ENCODE measurements at regions not wholly inside any gene's neighbourhood (a gene's known extent, or its start where the extent isn't known, plus 50 kb on each side); places are given as distances from the start of the nearest gene placed in this dataset.

GRCh38 chr20:10943686-10944265, 270.0 kb upstream of the JAG1 start:
- no peak for DNase-seq (ENCODE audit: low read depth in 1 of 2, low spot score in 2 of 2)
- Histone ChIP-seq H2BK5ac (ENCODE audit: low read depth, low read length) (no peak overlapping the region), H2AK5ac (ENCODE audit: low read depth, low read length) (no peak overlapping the region), H3K27ac (ENCODE audit: low read depth, low read length) (no peak overlapping the region), H3K23ac (ENCODE audit: insufficient read length) (no peak overlapping the region), H3K18ac (ENCODE audit: extremely low read depth, low read length) (no peak overlapping the region), H4K5ac (ENCODE audit: insufficient read length, low read depth, low read length) (no peak overlapping the region), H4K20me1 (replicated peaks in 1 of 2; ENCODE audit: control insufficient read depth in 1 of 2, insufficient read depth in 2 of 2, low read length in 2 of 2) (no peaks in the 10 kb centered on the region), H3K23me2 (ENCODE audit: low read depth, low read length) (no peaks in the 10 kb centered on the region), H2AFZ (ENCODE audit: low read length) (no peak overlapping the region), H3K36me3 (ENCODE audit: control insufficient read depth in 2 of 4, insufficient read depth in 4 of 4, low read length in 3 of 4) (no peaks in the 10 kb centered on the region), H4K91ac (replicated peaks; ENCODE audit: insufficient read length, low read length) (no peak overlapping the region), H2BK15ac (ENCODE audit: low read length) (no peak overlapping the region), H2BK120ac (replicated peaks; ENCODE audit: low read depth, low read length) (no peak overlapping the region), H3K79me2 (ENCODE audit: control insufficient read depth in 1 of 2, insufficient read depth in 2 of 2, low read length in 2 of 2) (no peaks in the 10 kb centered on the region), H3K4me3 (ENCODE audit: extremely low read depth in 1 of 4, insufficient read depth in 2 of 4, low read depth in 3 of 4, low read length in 4 of 4) (no peak overlapping the region), H3K14ac (ENCODE audit: insufficient read length) (no peak overlapping the region), H3K9me3 (ENCODE audit: insufficient read depth in 2 of 2, low read depth in 1 of 2, low read length in 1 of 2) (no peaks in the 10 kb centered on the region), H2BK12ac (ENCODE audit: low read depth, low read length) (no peak overlapping the region), H3K79me1 (ENCODE audit: low read depth, low read length) (no peaks in the 10 kb centered on the region), H3K27me3 (replicated peaks in 1 of 4; ENCODE audit: control insufficient read depth in 3 of 4, extremely low read depth in 1 of 4, insufficient read depth in 3 of 4, low read length in 3 of 4) (no peaks in the 10 kb centered on the region), H3K4ac (replicated peaks; ENCODE audit: insufficient read length, low read depth, low read length) (no peak overlapping the region), H2BK20ac (ENCODE audit: low read length) (no peak overlapping the region), H3K56ac (replicated peaks; ENCODE audit: insufficient read length, low read depth, low read length) (no peak overlapping the region), H4K8ac (ENCODE audit: extremely low read depth, insufficient read depth, low read length) (no peak overlapping the region), H3K4me1 (replicated peaks in 1 of 4; ENCODE audit: control insufficient read depth in 3 of 4, insufficient read depth in 4 of 4, low read length in 3 of 4) (no peaks in the 10 kb centered on the region), H3K9ac (replicated peaks in 1 of 4; ENCODE audit: extremely low read depth in 1 of 4, low read depth in 3 of 4, low read length in 3 of 4) (no peak overlapping the region), H3K4me2 (ENCODE audit: insufficient read depth in 1 of 2, low read depth in 2 of 2, low read length in 2 of 2) (no peak overlapping the region)
- no peak for TF ChIP-seq KDM5A (IDR thresholded peaks at IDR 0.05; ENCODE audit: low read length)
- TF ChIP-seq TEAD4 (IDR thresholded peaks at IDR 0.05; ENCODE audit: low read depth, low read length), result no peak
- TF ChIP-seq, protein P1, sequence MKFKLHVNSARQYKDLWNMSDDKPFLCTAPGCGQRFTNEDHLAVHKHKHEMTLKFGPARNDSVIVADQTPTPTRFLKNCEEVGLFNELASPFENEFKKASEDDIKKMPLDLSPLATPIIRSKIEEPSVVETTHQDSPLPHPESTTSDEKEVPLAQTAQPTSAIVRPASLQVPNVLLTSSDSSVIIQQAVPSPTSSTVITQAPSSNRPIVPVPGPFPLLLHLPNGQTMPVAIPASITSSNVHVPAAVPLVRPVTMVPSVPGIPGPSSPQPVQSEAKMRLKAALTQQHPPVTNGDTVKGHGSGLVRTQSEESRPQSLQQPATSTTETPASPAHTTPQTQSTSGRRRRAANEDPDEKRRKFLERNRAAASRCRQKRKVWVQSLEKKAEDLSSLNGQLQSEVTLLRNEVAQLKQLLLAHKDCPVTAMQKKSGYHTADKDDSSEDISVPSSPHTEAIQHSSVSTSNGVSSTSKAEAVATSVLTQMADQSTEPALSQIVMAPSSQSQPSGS (IDR thresholded peaks at IDR 0.05; ENCODE audit: low read length), result no peak
- TF ChIP-seq CBX5 (IDR thresholded peaks at IDR 0.05; ENCODE audit: low read depth, low read length), result no peak
- TF ChIP-seq SP2 (IDR thresholded peaks at IDR 0.05; ENCODE audit: low read length), result no peak
- TF ChIP-seq KDM1A (IDR thresholded peaks at IDR 0.05; ENCODE audit: borderline replicate concordance, low read length), result no peak
- no peak for TF ChIP-seq SUZ12 (IDR thresholded peaks at IDR 0.05; ENCODE audit: low read length)
- POLR2A ChIA-PET (ENCODE audit: partially characterized antibody), result no interaction called here
- CTCF ChIA-PET (ENCODE audit: partially characterized antibody), result interaction anchor here (0.7 to 0.9 kb wide), 2 partner anchors 9 to 331 kb away, joined by 3 to 4 read pairs; no protein-coding TSS in a partner anchor
- FAIRE-seq, result no peak
- 87% methylated on average over 4 of the region's 4 CpGs; no CpG with 5 or more reads in 1 of the 2 experiments for WGBS, 2 experiments (ENCODE audit: extremely low coverage in 1 of 2, insufficient coverage in 1 of 2, insufficient read length in 1 of 2, insufficient replicate concordance in 2 of 2, low coverage in 1 of 2, low lambda C conversion rate in 2 of 2, missing lambda C conversion rate in 1 of 2)

Data from H1 (cell line).